HG02981 (cell line): ENCODE measurements at regions not wholly inside any gene's neighbourhood (a gene's known extent, or its start where the extent isn't known, plus 50 kb on each side); places are given as distances from the start of the nearest gene placed in this dataset.

Experiments
- ATAC-seq: cut with Tn5 transposase; IDR thresholded peaks from one replicate; pipeline ENCODE4 v1.9.1; 2021; ENCODE audit warnings: mild to moderate bottlenecking, moderate library complexity; ENCODE audit not compliant: unreplicated experiment

DNA sequence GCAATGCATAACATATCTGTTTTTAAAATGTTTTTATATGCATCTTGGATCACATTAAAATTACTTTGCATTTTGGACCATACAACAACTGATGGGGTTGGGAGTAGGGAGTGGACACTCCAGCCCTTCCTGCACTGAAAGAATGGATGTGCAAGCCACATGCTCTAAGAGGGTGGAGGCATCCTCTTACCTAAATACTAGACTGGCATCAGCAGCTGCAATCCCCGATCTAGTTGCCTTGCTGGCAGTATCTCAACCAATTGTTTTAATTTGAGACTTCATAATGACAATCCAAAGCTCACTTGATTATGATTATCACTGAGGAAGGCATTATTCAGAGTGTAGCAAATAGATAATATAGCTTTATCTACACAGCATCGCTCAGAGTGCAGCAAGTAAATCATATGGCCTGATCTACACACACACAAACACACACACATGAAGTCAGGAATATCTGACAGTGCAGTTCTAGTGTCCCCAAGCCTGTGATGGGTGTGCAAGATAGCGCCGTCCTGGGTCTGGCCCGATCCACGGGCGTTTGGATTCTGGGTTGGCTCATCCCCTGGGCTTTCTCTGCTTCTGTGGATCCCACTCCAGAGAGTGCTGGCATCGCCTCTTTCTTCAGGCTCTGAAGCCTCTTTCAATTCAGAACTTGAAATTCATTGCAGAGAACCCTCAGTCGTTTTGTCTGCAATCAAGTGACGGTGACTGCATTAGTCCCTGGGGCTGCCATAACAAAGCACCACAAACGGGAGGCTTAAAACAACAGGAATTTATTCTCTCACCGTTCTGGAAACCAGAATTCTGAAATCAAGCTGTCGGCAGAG lies 181.3 kb downstream of the ETS2 start:
- no peak for ATAC-seq

DNA sequence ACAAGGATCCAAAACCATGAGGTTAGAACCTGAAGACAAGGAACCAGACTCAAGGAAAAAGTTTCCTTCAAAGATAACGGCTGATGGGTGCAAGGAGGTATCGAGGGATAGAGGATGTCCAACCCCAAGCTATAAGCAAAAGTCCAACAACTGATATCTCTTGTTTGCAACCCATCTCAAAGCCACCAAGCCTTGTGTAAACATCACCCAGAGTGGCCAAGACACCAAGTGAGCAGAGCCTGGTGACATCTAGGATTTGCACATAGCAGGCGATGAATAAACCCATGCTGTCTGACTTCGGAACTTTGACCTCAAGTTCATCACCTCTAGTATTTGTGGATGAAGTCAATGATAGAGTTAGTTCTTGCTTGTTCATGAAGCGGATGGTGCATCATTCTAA lies 180.7 kb downstream of the ETS2 start:
- ATAC-seq, result no peak

DNA sequence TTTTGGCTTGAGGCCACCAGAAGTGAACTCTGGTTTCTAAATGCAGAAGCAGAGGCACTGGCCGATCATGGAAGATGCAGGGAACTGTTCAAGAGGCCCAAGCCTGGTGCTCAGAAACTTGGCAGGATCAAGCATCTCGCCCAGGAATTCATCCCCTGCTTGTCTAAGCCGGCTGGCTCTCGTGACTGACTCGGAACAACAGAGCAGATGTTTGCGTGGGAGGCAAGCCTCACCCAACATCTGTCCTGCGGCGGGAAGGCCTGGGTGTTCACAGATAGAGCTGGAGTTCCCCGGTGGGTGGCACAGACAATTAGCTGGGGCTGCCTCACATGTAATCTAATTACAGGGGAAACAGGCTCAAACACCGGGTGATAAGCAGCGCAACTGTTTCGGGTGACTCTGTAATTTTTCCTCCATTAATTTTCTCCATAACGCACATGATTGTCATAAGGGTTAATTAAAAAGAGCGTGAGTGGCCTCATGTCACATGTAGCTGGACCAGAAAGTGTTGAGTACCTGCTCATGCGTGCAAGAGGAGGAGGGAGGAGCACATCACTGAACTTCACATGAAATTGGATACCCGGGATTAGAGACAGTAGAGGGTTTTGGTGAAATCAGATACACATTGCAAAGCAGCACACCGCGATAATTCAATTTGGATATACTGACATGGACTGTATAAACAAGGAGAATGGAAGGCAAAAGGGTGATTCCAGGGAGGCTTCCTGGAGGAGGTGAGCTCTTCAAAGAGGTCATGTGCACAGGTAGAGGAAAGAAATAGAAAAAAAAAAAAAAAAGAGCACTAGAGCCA lies 180.0 kb downstream of the ETS2 start:
- no peak for ATAC-seq

DNA sequence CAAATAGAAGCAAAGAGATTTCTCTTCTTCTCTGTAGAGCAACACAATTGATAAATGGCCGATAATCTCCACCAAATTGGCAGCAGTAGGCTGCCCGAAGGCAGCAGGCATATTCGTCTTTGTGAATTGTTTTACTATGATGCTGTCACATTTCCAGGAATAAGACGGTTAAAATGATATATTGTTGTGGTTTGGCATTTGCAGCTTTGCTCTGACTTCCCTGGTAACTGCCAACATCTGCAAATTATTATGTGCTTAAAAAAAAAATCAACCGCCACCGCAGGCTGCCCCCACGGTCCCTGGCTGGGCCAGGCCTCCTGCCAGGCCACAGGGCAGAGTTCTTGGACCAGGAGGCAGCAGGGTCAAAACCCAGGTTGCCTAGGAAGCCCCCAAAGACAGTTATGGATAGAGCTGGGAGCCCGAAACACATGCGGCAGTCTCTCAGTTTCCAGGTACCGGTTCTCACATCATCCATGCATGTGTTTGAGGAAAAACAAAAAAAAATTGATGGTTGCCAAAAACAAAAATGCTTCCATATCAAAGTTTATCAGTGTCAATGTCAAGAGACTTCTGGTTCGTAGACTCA lies 179.3 kb downstream of the ETS2 start:
- no peak for ATAC-seq

DNA sequence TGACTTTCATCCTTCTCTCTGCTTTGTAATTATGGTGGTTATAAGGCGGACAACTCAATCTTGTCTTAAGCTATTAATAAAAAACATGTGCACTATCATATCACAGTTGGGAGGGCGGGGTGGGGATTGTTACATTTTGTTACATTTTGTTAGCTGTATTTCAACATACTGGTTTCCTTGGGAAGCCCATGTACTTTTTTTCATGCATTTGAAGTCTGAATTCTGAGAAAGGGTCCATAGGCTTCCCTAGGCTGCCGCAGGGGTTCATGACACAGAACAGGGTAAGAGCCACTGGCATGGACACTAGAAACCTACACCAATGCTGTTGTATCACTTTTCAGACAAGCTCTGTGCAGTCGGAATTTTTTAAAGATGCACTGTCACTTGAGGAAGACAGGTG lies 178.8 kb downstream of the ETS2 start:
- no peak for ATAC-seq

DNA sequence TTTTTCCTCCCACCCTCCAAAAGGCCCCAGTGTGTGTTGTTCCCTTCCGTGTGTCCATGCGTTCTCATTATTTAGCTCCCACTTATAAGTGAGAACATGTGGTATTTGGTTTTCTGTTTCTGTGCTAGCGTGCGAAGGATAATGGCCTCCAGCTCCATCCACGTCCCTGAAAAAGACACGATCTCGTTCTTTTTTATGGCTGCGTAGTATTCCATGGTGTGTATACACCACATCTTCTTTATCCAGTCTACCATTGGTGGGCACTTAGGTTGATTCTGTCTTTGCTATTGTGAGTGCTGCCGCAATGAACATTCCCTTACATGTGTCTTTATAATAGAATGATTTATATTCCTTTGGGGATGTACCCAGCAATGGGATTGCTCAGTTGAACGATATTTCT lies 177.8 kb downstream of the ETS2 start:
- no peak for ATAC-seq

DNA sequence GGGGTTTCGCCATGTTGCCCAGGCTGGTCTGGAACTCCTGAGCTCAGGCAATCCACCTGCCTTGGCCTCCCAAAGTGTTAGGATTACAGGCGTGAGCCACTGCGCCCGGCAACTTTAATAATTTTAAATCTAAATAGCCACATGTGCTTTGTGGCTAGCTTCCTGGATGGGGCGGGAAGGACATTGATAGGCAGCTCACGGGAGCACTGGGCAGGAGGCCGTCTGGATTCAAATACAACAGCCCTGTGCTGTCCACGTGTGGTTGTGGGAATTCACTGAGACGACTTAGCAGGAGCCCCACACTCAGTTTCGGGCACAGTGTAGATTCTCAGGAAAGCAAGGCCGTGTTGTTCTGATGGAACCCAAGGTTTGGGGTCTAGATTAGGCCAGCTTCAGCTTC lies 177.1 kb downstream of the ETS2 start:
- ATAC-seq, result no peak

DNA sequence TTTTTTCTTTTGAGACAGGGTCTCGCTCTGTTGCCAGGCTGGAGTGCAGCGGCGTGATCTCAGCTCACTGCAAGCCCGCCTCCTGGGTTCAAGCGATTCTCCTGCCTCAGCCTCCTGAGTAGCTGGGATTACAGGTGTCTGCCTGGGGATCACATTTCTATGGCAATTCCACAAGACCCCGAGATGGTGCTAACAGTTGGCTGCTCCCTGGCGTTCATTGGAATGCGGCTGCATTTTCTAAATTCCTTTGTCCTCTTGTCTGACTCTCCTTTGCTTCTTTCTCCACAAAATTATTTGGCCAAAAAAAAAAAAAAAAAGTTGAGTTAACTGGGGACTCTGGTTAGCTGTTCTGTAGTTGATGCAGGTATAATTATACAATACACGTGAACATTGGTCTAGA lies 176.4 kb downstream of the ETS2 start:
- ATAC-seq, result no peak

DNA sequence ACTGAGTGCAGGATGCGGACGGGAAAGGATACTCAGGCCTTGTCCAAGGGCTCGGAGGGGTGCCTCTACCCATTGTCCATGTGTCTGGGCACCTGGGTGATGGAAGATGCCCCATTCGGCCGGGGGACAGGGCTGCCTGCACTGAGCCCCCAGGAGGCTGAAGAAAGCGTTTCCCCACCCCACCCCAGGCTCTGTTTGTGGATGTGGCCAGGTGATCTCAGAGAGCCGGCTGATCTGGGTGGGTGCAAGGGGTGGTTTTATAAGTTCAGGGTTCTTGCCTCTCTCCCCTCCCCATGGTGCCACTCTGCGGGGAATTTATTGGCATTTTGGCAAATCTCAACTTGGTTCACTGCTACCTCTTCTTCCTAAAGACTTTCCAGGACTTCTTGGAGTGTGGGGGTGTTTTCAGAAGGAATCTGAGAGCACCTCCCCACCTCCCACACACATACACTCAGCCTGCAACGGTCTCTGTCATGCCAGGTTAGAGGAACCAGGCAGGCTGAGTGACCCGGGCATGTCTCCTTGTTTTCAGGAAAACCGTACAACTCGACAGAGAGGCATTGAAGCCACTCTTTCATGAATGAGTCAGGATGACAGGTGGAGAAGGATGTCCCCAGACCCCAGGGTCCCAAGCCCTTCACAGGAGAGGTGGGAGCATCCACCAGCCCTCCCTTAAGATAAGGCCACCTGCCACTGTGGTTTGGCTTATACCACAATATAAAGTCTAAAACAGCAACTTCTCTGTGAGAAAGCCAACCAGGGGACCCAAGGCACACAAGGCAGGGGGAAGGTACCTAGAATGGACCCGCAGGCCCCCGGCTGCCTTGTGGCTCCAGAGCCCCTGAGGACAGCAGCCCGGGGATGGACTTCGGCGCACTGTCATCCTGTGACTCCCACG lies 174.9 kb downstream of the ETS2 start:
- no peak for ATAC-seq

DNA sequence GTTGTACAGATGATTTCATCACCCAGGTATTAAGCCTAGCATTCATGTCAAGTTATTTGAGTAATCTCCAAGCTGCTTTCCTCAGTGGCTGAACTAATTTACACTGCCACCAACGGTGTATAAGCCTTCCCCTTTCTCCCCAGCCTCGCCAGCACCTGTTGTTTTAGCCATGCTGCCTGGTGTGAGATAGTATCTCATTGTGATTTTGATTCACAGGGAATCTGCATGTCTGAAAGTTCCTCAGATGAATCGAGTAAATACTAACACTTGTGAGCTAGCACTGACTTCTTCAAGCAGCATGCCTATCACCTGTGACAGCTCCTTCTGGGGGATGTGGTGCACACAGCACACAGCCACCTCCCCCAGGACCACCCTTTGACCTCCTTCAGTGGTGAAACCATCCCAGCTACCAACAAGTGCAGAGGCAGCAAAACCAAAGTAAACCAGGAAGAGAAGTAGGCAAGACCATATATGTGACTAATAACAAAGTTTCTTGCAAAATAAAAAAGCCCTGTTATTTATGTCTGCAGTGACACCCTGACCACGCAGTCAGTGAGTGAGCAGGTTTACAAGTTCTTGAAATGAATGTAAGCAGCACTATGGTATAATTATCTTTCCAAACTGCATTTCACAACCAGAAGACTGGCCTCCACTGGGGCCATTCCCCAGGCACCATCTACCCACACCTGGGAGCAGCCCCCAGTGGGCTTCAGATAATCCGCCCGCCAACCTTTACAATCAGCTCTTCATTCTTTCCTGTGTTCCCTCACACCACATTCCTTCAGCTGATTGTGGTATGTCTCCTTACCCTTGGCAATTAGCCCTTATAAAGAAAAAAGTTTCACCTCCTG lies 173.8 kb downstream of the ETS2 start:
- ATAC-seq, result no peak

DNA sequence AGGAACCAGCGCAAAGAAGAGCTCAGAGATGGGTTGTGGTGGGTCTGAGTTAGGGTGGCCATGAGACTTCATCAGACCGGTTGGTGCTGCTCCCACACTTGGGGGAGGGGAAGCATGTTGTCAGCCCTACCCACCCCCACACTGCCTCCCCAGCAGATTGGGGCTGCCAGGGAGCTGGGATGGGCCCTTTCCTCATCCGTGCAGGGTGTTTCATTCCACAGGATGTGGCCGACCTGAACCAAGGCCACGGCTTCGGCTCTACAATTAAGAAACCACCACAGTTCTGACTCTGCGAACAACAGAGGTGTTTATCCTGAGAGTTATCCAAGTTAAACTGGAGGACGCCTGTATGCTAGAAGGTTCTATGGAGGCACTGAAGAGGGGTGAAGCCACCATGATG lies 171.2 kb downstream of the ETS2 start:
- ATAC-seq, result no peak

DNA sequence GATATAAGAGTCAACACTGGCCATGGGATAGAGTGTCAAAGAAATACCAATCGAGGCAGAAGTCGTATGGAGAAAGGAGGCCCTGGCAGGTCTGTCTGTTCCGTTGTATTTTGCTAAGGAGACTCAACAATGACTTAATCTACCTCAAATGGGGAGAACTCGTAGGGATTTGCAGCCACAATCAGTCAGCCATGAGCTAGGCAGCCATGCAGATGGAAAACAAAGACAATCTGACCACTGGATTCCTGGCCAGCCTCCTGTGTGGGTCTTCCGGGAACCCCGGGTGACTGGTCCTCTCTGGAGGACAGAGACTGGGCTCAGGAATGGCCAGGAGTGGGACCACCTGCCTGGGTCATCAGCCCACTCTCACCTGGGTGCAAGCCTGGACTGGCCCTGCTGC lies 167.8 kb downstream of the ETS2 start:
- no peak for ATAC-seq

DNA sequence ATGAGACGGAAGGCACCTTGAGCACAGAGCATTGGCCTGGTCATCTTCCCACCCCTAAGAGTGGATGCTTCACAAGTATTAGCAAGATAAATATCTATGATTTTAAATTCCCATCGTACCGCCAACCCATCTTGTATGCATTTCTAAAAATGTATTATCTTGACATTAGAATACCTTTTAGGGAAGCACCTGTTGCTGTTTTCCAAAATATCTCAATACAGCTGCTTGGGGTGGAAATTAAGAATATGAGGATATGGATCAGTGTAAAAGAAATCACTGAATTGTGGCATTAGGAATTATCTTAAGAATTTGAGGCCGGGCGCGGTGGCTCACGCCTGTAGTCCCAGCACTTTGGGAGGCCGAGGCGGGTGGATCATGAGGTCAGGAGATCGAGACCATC lies 166.3 kb downstream of the ETS2 start:
- no peak for ATAC-seq

DNA sequence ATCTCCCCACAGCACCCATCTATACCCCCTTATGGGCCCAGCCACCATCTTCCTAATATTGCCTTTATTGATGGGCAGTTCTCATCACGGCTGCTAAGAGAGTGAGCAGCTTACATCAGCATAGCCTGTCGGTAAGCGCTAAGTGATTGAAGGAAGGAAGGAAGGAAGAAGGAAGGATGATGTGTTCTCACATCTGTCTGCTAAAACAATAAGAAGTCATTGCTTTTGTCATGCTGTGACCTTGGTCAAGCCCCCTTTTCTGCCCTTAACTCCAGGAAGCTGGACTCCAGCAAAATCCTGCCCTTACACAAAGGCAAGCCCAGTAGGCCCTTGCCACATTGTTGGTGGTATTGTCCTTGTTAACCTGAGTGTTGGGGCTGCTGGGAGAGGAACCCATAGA lies 165.0 kb downstream of the ETS2 start:
- ATAC-seq, result no peak

DNA sequence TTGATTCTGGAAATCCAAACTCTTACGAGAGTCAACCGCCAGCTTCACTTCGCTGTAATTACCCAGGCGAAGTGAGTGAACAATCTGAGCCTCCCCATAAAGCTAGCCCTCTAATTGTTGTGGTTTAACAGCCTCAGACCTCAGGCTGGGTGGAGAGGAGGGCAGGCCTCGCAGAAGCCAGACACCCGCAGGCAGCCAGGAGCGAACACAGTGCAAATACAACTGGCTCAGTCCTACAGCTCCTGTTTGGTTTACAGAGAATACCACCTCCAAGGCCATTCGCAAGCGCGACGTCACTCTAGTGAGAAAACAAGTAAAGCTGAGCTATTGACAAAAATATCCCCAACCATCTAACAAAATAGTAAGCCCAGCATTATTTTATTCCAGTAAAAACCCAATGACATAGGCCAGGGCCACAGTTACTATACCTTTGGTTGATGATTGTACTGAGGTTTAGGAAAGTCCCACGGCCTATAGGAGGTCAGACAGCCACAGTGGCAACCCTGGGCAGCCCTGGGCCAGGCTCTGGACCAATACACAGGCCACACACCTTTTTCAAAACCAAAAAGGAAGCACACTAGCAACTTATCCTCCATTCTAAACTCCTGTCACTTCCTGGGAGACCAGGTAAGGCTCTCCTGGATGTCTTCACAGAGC lies 163.3 kb downstream of the ETS2 start:
- ATAC-seq, result no peak

DNA sequence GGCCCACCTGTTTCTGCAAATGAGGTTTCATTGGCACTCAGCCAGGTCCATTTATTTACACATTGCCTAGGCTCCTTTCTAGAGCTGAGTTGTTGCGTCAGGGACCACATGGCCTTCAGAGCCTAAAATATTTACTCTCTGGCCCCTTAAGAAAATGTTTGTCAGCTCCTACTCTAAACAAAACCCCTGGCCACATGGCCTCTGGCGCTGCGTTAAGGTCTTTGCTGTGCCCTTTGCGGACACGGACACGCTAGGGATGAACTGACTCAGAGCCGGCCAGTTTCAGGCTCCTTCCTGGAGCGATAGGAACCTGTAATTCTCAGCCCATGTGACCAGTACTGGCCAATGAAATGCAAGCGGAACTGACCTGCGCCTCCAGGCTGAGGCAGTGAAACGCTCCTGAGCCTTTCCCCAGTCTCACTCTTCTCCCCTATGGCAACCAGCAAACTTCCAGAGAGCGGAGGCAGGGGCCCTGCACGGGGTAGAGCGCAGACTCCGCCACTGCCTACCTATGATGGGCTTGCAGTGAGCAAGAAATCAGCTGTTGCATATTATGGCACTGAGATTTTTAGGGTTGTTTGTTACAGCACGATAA lies 160.3 kb downstream of the ETS2 start:
- ATAC-seq, result no peak

DNA sequence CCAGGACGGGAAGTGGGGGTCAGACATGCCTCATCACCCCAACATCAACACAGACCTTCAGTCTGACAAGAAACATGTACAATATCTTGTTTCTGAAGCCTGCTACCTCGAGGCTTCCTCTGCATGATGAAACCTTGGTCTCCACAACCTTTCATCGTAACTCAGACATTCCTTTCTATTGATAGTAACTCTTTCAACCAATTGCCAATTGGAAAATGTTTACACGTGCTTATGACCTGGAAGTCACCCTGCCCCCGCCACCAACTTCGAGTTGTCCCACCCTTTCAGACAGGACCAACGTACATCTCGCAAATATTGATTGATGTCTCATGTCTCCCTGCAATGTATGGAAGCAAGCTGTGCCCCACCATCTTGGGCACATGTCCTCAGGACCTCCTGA lies 159.5 kb downstream of the ETS2 start:
- ATAC-seq, result no peak

DNA sequence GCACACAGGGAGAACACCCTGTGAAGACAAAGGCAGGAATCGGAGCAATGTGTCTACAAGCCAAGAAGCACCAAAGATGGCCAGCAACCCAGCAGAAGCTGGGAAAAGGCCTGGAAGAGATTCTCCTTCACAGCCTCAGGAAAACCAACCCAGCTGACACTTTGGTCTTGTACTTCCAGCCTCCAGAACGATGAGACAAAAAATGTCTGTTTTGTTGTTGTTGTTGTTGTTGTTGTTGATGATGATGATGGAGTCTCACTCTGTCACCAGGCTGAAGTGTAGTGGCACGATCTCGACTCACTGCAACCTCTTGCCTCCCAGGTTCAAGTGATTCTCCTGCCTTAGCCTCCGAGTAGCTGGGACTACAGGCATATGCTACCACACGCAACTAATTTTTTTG lies 157.3 kb downstream of the ETS2 start:
- no peak for ATAC-seq

DNA sequence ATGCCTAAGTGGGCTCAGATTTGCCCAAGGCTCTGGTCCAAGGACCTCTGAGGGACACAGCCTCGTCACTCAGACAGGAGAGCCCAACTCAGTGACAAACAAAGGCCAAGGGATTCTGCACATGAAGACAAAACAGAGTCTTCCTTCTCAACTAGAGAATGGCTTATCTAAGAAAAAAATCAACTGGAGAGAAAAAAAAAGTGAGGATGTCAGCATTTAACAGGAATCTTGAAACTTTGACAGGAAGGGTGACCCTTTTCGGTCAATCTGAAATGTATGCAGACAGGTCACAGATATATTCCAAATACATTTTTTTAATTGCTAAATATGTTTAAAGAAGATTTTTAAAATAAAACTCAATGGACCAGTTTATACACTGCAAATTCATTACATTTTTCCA lies 154.5 kb downstream of the ETS2 start:
- no peak for ATAC-seq
